ENCODE measurements at regions not wholly inside any gene's neighbourhood (a gene's known extent, or its start where the extent isn't known, plus 50 kb on each side); places are given as distances from the start of the nearest gene placed in this dataset.
"Not testable (repeated sequence)": the region's sequence is repeated elsewhere in the genome, so short reads cannot be mapped to it uniquely, and the experiment has no call there.

GRCh38 chr4:101420661-101421060 lies 73.3 kb upstream of the PPP3CA start:
- H3K36me3 Mint-ChIP-seq (ENCODE audit: low read depth) = no peaks in the 10 kb centered on the region
- peak overlapping the region; percentile 37 for H3K27ac Mint-ChIP-seq
- H3K27me3 Mint-ChIP-seq (ENCODE audit: insufficient read depth) = peaks cover 15% of the 10 kb centered on the region
- peaks cover 7% of the 10 kb centered on the region for H3K9me3 Mint-ChIP-seq
- intact Hi-C loops (cut with micrococcal nuclease) = loop anchor here (5.0 to 10.0 kb wide), 2 partner anchors 177 to 1674 kb away; partner anchors contain the start of gene BDH2
- DNase-seq (ENCODE audit: low spot score) = no peak
- H3K4me1 Mint-ChIP-seq (ENCODE audit: low read depth) = peaks cover 47% of the 10 kb centered on the region
- no peak overlapping the region for H3K4me3 Mint-ChIP-seq

- intact Hi-C loops (cut with micrococcal nuclease) = loop anchor here (1.0 to 10.0 kb wide), 15 partner anchors 137 to 1857 kb away; partner anchors contain the start of genes BDH2, DNAJB14, TRMT10A and UBE2D3
- peaks cover 11% of the 10 kb centered on the region for H3K9me3 Mint-ChIP-seq
- peaks cover 11% of the 10 kb centered on the region for H3K27me3 Mint-ChIP-seq (ENCODE audit: insufficient read depth)
- H3K4me1 Mint-ChIP-seq (ENCODE audit: low read depth) = peaks cover 58% of the 10 kb centered on the region
- no peak for DNase-seq (ENCODE audit: low spot score)
- peak overlapping the region; percentile 65 for H3K4me3 Mint-ChIP-seq
- H3K27ac Mint-ChIP-seq = peak overlapping the region; percentile 79
- H3K36me3 Mint-ChIP-seq (ENCODE audit: low read depth) = no peaks in the 10 kb centered on the region
These were observed 72.2 kb upstream of the PPP3CA start for GRCh38 chr4:101419336-101420135.

DNA sequence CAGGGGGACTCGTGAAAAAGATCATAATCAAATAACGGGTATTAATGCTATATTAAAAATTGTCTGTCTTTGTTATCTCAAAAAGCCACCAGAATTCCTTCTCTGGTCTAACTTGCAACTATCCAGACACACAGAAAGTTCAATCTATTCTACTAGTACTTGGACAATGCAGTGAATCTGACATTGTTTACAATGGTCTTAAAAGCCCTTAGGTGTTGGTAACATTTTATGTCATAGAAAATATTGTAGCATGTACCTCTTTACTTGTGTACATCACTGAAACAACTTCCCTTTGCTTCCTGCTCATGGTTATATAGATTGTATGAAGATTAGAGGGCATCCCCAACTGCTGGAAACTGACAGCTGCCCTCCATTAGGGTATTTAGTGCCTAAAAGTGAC lies 71.1 kb upstream of the PPP3CA start:
- Mint-ChIP-seq H3K4me3 (peak overlapping the region; percentile 54), H3K4me1 (ENCODE audit: low read depth) (peaks cover 64% of the 10 kb centered on the region), H3K36me3 (ENCODE audit: low read depth) (peaks cover 2% of the 10 kb centered on the region), H3K27me3 (ENCODE audit: insufficient read depth) (peaks cover 7% of the 10 kb centered on the region), H3K9me3 (peaks cover 4% of the 10 kb centered on the region), H3K27ac (peak overlapping the region; percentile 79)
- DNase-seq (ENCODE audit: low spot score) = no peak
- intact Hi-C loops (cut with micrococcal nuclease) = loop anchor here (1.0 to 10.0 kb wide), 20 partner anchors 18 to 1856 kb away; partner anchors contain the start of genes DNAJB14, PPP3CA, SLC39A8 and TRMT10A

- Mint-ChIP-seq H3K27ac (peak overlapping the region; percentile 79), H3K4me1 (ENCODE audit: low read depth) (peaks cover 64% of the 10 kb centered on the region)
These were observed 70.7 kb upstream of the PPP3CA start for GRCh38 chr4:101418055-101418454.

GRCh38 chr4:101417046-101417445 lies 69.7 kb upstream of the PPP3CA start:
- peaks cover 4% of the 10 kb centered on the region for H3K36me3 Mint-ChIP-seq (ENCODE audit: low read depth)

More at GRCh38 chr4:101418055-101418454, 70.7 kb upstream of the PPP3CA start:
- intact Hi-C loops (cut with micrococcal nuclease) = loop anchor here (1.0 to 10.0 kb wide), 20 partner anchors 18 to 1856 kb away; partner anchors contain the start of genes DNAJB14, PPP3CA, SLC39A8 and TRMT10A
- H3K27me3 Mint-ChIP-seq (ENCODE audit: insufficient read depth) = peaks cover 7% of the 10 kb centered on the region
- peaks cover 4% of the 10 kb centered on the region for H3K9me3 Mint-ChIP-seq
- H3K36me3 Mint-ChIP-seq (ENCODE audit: low read depth) = peaks cover 2% of the 10 kb centered on the region
- H3K4me3 Mint-ChIP-seq = peak overlapping the region; percentile 54
- peak; percentile 58 for DNase-seq (ENCODE audit: low spot score)

GRCh38 chr4:101415962-101416361 lies 68.6 kb upstream of the PPP3CA start:
- intact Hi-C loops (cut with micrococcal nuclease) = loop anchor here (5.0 to 10.0 kb wide), 8 partner anchors 249 to 1854 kb away; partner anchors contain the start of genes DNAJB14 and TRMT10A
- H3K27ac Mint-ChIP-seq = no peak overlapping the region
- peaks cover 8% of the 10 kb centered on the region for H3K27me3 Mint-ChIP-seq (ENCODE audit: insufficient read depth)
- no peak for DNase-seq (ENCODE audit: low spot score)
- peaks cover 4% of the 10 kb centered on the region for H3K36me3 Mint-ChIP-seq (ENCODE audit: low read depth)
- H3K4me3 Mint-ChIP-seq = no peak overlapping the region
- H3K9me3 Mint-ChIP-seq = peaks cover 8% of the 10 kb centered on the region
- H3K4me1 Mint-ChIP-seq (ENCODE audit: low read depth) = peaks cover 64% of the 10 kb centered on the region

More at GRCh38 chr4:101417046-101417445, 69.7 kb upstream of the PPP3CA start:
- peaks cover 8% of the 10 kb centered on the region for H3K27me3 Mint-ChIP-seq (ENCODE audit: insufficient read depth)
- no peak overlapping the region for H3K27ac Mint-ChIP-seq
- intact Hi-C loops (cut with micrococcal nuclease) = loop anchor here (5.0 to 10.0 kb wide), 8 partner anchors 250 to 1855 kb away; partner anchors contain the start of genes DNAJB14 and TRMT10A
- H3K9me3 Mint-ChIP-seq = peaks cover 8% of the 10 kb centered on the region
- H3K4me3 Mint-ChIP-seq = no peak overlapping the region
- peaks cover 64% of the 10 kb centered on the region for H3K4me1 Mint-ChIP-seq (ENCODE audit: low read depth)
- DNase-seq (ENCODE audit: low spot score) = no peak

DNA sequence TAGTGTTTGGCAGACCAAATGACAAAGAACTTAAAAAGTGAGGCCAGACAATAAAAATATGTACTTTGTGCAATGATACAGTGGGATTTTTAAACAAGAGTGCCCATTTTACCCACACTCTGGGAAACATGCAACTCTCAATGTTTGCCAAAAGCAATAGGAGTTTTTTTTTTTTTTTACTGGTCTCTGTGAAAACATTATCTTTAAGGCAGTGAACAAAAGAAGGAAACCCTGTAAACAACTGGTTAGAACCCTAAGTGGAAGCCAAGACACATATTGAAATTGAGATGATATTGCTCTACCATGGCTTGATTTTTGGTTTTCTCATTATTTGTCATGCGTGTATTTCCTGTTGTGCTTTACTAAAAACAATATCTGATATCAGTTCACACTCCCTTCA lies 67.2 kb upstream of the PPP3CA start:
- H3K4me1 Mint-ChIP-seq (ENCODE audit: low read depth) = peaks cover 52% of the 10 kb centered on the region
- intact Hi-C loops (cut with micrococcal nuclease) = loop anchor here (10.0 kb wide), 1 partner anchor 850 kb away; no protein-coding TSS in a partner anchor
- H3K9me3 Mint-ChIP-seq = peaks cover 8% of the 10 kb centered on the region
- H3K4me3 Mint-ChIP-seq = no peak overlapping the region
- H3K27me3 Mint-ChIP-seq (ENCODE audit: insufficient read depth) = peaks cover 11% of the 10 kb centered on the region
- H3K27ac Mint-ChIP-seq = peak overlapping the region; percentile 3
- peaks cover 4% of the 10 kb centered on the region for H3K36me3 Mint-ChIP-seq (ENCODE audit: low read depth)
- no peak for DNase-seq (ENCODE audit: low spot score)

GRCh38 chr4:101411926-101412325 lies 64.6 kb upstream of the PPP3CA start:
- intact Hi-C loops (cut with micrococcal nuclease) = loop anchor here (10.0 kb wide), 1 partner anchor 853 kb away; no protein-coding TSS in a partner anchor

GRCh38 chr4:101411281-101411910 lies 64.1 kb upstream of the PPP3CA start:
- H3K4me1 Mint-ChIP-seq (ENCODE audit: low read depth) = peaks cover 24% of the 10 kb centered on the region
- intact Hi-C loops (cut with micrococcal nuclease) = loop anchor here (10.0 kb wide), 1 partner anchor 853 kb away; no protein-coding TSS in a partner anchor
- H3K27ac Mint-ChIP-seq; H3K4me3 Mint-ChIP-seq; DNase-seq (ENCODE audit: low spot score); H3K36me3 Mint-ChIP-seq (ENCODE audit: low read depth): not testable (repeated sequence)
- H3K9me3 Mint-ChIP-seq = peaks cover 12% of the 10 kb centered on the region
- H3K27me3 Mint-ChIP-seq (ENCODE audit: insufficient read depth) = peaks cover 14% of the 10 kb centered on the region

More at GRCh38 chr4:101411926-101412325, 64.6 kb upstream of the PPP3CA start:
- H3K4me3 Mint-ChIP-seq = no peak overlapping the region
- H3K27me3 Mint-ChIP-seq (ENCODE audit: insufficient read depth) = peaks cover 15% of the 10 kb centered on the region
- H3K4me1 Mint-ChIP-seq (ENCODE audit: low read depth) = peaks cover 27% of the 10 kb centered on the region
- no peak for DNase-seq (ENCODE audit: low spot score)
- no peak overlapping the region for H3K27ac Mint-ChIP-seq
- H3K9me3 Mint-ChIP-seq = peaks cover 12% of the 10 kb centered on the region
- H3K36me3 Mint-ChIP-seq (ENCODE audit: low read depth) = peaks cover 4% of the 10 kb centered on the region

DNA sequence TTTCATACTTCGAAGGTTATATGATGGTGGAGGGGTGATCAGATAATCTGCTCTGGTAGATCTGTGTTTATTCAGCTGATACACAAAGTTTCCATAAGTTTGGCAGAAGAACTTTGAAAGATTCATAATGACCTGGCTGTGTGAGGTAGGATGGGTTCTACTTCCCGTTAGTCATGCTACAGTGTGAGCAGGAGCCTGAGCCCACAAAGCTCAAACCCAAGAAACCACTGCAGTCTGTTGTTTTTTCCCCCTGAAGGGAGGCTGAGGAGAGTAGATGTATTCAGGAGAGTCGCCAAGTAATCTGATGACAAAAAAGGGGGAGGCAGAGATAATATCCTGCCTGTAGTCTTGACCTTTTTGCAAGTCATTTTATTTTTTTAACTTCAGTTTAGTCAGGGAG lies 52.8 kb upstream of the PPP3CA start:
- Mint-ChIP-seq H3K27ac (peak overlapping the region; percentile 71), H3K4me3 (peak overlapping the region; percentile 2), H3K4me1 (ENCODE audit: low read depth) (peaks cover 22% of the 10 kb centered on the region), H3K9me3 (no peaks in the 10 kb centered on the region), H3K27me3 (ENCODE audit: insufficient read depth) (peaks cover 6% of the 10 kb centered on the region), H3K36me3 (ENCODE audit: low read depth) (no peaks in the 10 kb centered on the region)
- intact Hi-C loops (cut with micrococcal nuclease) = loop anchor here (1.0 to 5.0 kb wide), 6 partner anchors 18 to 193 kb away; partner anchors contain the start of gene PPP3CA
- DNase-seq (ENCODE audit: low spot score) = peak; percentile 12

GRCh38 chr4:101398807-101399206 lies 51.5 kb upstream of the PPP3CA start:
- Mint-ChIP-seq H3K4me1 (ENCODE audit: low read depth) (peaks cover 22% of the 10 kb centered on the region), H3K27me3 (ENCODE audit: insufficient read depth) (peaks cover 8% of the 10 kb centered on the region)

More at GRCh38 chr4:101398807-101399206, 51.5 kb upstream of the PPP3CA start:
- no peak overlapping the region for H3K4me3 Mint-ChIP-seq
- H3K36me3 Mint-ChIP-seq (ENCODE audit: low read depth) = no peaks in the 10 kb centered on the region
- intact Hi-C loops (cut with micrococcal nuclease) = no loop called here
- H3K9me3 Mint-ChIP-seq = no peaks in the 10 kb centered on the region
- H3K27ac Mint-ChIP-seq = no peak overlapping the region
- DNase-seq (ENCODE audit: low spot score) = no peak
